Lung (tissue), 11 donors: ENCODE measurements at regions not wholly inside any gene's neighbourhood (a gene's known extent, or its start where the extent isn't known, plus 50 kb on each side); places are given as distances from the start of the nearest gene placed in this dataset.

ENCODE experiments used
- ATAC-seq: fragments of 200-7000 bp; cut with Tn5 transposase; one replicate; pipeline ENCODE4 v1.9.1; 2020; ENCODE audit warnings: moderate number of reproducible peaks; ENCODE audit not compliant: insufficient read depth, low FRiP score
- DNase-seq, 3 donors: peaks; one replicate each; pipeline ENCODE4 v3.0.0-alpha.2; 2013 to 2017
- H3K27ac ChIP-seq, 2 donors: one replicate each; pipeline ENCODE4 v1.5.1; 2013; ENCODE audit warnings: mild to moderate bottlenecking in 2 of 2, moderate library complexity in 2 of 2, control low read depth in 1 of 2, inconsistent platforms in 1 of 2, low read depth in 1 of 2, low read length in 1 of 2
- H3K27me3 ChIP-seq, 3 donors: one replicate each; pipeline ENCODE4 v1.5.1; 2013; ENCODE audit warnings: low read length in 2 of 3; ENCODE audit not compliant: control insufficient read depth in 3 of 3, insufficient read depth in 3 of 3
- H3K36me3 ChIP-seq, 4 donors: one replicate each; pipeline ENCODE4 v1.5.1; 2013; ENCODE audit warnings: low read length in 4 of 4, mild to moderate bottlenecking in 1 of 4, moderate library complexity in 1 of 4; ENCODE audit not compliant: control insufficient read depth in 4 of 4, insufficient read depth in 4 of 4
- H3K4me1 ChIP-seq, 5 donors: one replicate each; pipeline ENCODE4 v1.5.1; 2013; ENCODE audit warnings: low read length in 5 of 5, mild to moderate bottlenecking in 2 of 5, moderate library complexity in 1 of 5; ENCODE audit not compliant: control insufficient read depth in 5 of 5, insufficient read depth in 5 of 5
- H3K4me3 ChIP-seq: one replicate; pipeline ENCODE4 v1.5.1; 2013; ENCODE audit warnings: mild to moderate bottlenecking, control low read depth, moderate library complexity
- H3K9ac ChIP-seq, 2 donors: one replicate each; pipeline ENCODE4 v1.5.1; 2013; ENCODE audit warnings: low read length in 2 of 2, control low read depth in 1 of 2; ENCODE audit not compliant: insufficient read depth in 1 of 2
- H3K9me3 ChIP-seq, 4 donors: one replicate each; pipeline ENCODE4 v1.5.1; 2013; ENCODE audit warnings: low read length in 3 of 4, mild to moderate bottlenecking in 1 of 4, moderate library complexity in 1 of 4; ENCODE audit not compliant: control insufficient read depth in 4 of 4, insufficient read depth in 3 of 4
- WGBS, 2 donors: extraction: QIAGEN DNeasy Blood & Tissue Kit; methylation state at CpG; one replicate each; pipeline ENCODE4 v1.1.7; 2013; 5-methylcytosine and 5-hydroxymethylcytosine counted together
- TF ChIP-seq, protein P1 (sequence below): IDR thresholded peaks from 2 replicates; pipeline ENCODE4 v1.5.1; 2012; ENCODE audit warnings: mild to moderate bottlenecking; ENCODE audit errors: control extremely low read depth, extremely low read depth
- donor health status: control.
- donor health status: control.
- donor health status: Bipolar disorder and iron deficiency.
- donor health status: healthy.
- donor health status: DM: yes; HTN: yes; CAD: no.

DNA sequence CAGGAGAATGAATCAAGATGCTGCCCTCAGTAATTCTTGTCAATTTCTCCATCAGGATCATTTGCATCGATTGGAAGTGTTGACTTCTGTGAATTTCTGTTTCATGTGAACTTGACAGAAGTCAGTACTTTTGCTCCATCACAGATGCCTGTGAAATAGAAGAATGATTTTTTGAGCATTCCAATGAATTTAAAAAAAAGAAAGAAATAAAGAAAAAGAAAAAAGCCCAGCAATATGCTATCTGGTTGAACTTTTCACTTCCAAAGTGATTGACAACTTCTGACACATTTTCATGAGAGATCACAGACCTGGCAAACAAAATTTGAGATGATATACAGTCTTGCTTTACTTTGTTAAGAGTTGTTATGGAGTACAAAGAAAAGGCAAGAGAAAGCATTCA is 175.3 kb downstream of the RWDD3 start:
- H3K9ac ChIP-seq, result no peak overlapping the region
- H3K27me3 ChIP-seq, result no peaks in the 10 kb centered on the region
- H3K27ac ChIP-seq, result no peak overlapping the region
- no peaks in the 10 kb centered on the region for H3K36me3 ChIP-seq
- ATAC-seq (no peak), DNase-seq (no peak)
- H3K4me1 ChIP-seq, result peaks cover 0 to 4% (median 0%) of the 10 kb centered on the region in 5 donors
- TF ChIP-seq, protein P1, sequence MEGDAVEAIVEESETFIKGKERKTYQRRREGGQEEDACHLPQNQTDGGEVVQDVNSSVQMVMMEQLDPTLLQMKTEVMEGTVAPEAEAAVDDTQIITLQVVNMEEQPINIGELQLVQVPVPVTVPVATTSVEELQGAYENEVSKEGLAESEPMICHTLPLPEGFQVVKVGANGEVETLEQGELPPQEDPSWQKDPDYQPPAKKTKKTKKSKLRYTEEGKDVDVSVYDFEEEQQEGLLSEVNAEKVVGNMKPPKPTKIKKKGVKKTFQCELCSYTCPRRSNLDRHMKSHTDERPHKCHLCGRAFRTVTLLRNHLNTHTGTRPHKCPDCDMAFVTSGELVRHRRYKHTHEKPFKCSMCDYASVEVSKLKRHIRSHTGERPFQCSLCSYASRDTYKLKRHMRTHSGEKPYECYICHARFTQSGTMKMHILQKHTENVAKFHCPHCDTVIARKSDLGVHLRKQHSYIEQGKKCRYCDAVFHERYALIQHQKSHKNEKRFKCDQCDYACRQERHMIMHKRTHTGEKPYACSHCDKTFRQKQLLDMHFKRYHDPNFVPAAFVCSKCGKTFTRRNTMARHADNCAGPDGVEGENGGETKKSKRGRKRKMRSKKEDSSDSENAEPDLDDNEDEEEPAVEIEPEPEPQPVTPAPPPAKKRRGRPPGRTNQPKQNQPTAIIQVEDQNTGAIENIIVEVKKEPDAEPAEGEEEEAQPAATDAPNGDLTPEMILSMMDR, result no peak
- H3K4me3 ChIP-seq, result no peak overlapping the region
- peaks cover 0 to 5% (median 0%) of the 10 kb centered on the region in 4 donors for H3K9me3 ChIP-seq
- 15 to 26% methylated on average over 1 of the region's 1 CpG for WGBS, 2 donors

DNA sequence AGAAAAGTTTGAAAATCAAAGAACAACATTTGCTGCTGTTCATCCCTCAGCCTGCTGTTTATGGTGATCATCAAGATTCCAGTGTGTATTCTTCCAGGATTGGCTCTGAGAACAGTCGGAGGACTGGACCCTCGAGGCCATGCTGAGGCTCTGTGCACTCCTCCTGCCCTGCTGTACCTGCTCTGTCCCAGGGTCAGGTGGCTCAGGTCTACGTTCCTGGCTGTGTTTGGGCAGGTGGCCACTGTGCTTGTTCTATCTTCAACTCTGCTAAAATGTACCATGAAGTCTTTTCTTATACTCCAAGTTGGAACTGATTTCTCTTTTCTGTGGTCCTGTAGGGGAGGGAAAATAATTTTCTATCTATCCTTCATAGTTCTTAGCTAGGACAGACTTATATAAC is 175.9 kb downstream of the RWDD3 start:
- 73 to 84% methylated on average over 3 of the region's 3 CpGs for WGBS, 2 donors
- no peak for ATAC-seq

DNA sequence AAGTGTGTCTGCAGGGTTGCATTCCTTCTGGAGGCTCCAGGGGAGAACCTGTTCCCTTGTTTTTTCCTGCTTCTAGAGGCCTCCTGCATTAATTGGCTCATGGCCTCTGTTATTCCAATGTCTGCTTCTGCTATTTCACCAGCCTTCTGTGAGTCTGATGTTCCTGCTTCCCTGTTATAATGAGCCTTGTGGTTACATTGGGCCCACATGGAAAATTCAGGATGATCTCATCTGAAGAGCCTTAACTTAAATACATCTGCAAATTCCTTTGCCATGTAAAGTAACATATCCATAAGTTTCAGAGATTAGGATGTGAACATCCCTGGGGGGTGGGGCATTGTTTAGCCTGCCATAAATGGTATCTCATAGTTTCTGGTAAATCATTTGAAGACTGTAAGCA is 181.1 kb downstream of the RWDD3 start:
- Histone ChIP-seq H3K9me3 (no peaks in the 10 kb centered on the region), H3K9ac (no peak overlapping the region), H3K36me3 (no peaks in the 10 kb centered on the region), H3K27me3 (no peaks in the 10 kb centered on the region), H3K27ac (no peak overlapping the region), H3K4me3 (no peak overlapping the region), H3K4me1 (no peaks in the 10 kb centered on the region)
- TF ChIP-seq, protein P1, result no peak
- ATAC-seq (no peak), DNase-seq (no peak)

More for the DNA sequence above, 175.9 kb downstream of the RWDD3 start:
- DNase-seq, result no peak
- H3K9me3 ChIP-seq, result peaks cover 0 to 3% (median 0%) of the 10 kb centered on the region in 4 donors
- H3K27me3 ChIP-seq, result no peaks in the 10 kb centered on the region
- peaks cover 0 to 4% (median 0%) of the 10 kb centered on the region in 5 donors for H3K4me1 ChIP-seq
- TF ChIP-seq, protein P1, result no peak
- H3K36me3 ChIP-seq, result no peaks in the 10 kb centered on the region
- no peak overlapping the region for H3K27ac ChIP-seq
- H3K9ac ChIP-seq, result no peak overlapping the region
- no peak overlapping the region for H3K4me3 ChIP-seq

DNA sequence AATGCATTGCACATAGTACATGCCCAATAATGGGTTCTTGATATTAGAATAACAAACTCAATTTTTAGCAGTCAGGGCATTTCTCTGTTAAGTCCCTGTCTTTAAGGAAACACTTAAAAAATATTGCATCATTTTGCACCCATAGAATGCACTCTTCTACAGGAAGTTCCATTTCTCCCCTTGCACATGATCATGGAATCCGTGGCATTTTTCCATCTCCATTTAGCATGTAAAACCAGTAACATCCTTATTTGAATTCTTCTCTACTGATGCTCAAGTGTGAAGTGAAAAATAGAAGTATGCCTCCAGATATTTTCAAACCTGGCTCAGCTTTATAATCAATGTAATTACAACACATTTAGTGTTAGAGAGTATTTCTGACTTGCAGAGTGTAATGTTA is 192.8 kb downstream of the RWDD3 start:
- H3K27ac ChIP-seq, result no peak overlapping the region
- H3K36me3 ChIP-seq, result no peaks in the 10 kb centered on the region
- 50 to 70% methylated on average over 1 of the region's 1 CpG for WGBS, 2 donors
- no peak overlapping the region for H3K4me3 ChIP-seq
- H3K4me1 ChIP-seq, result peaks cover 0 to 1% (median 0%) of the 10 kb centered on the region in 5 donors
- no peak for ATAC-seq
- H3K9ac ChIP-seq, result no peak overlapping the region
- no peaks in the 10 kb centered on the region for H3K9me3 ChIP-seq
- peak in 1 of 3 donors; percentile 26 for DNase-seq
- no peaks in the 10 kb centered on the region for H3K27me3 ChIP-seq
- TF ChIP-seq, protein P1, result no peak
